SK-MEL-5 (cell line): ENCODE measurements at regions not wholly inside any gene's neighbourhood (a gene's known extent, or its start where the extent isn't known, plus 50 kb on each side); places are given as distances from the start of the nearest gene placed in this dataset.

Experiments
- DNase-seq: peaks from one replicate; pipeline ENCODE4 v3.0.0-alpha.2; 2016; ENCODE audit warnings: low read depth, low spot score
- in situ Hi-C: cut with HindIII; loops from 2 replicates; pipeline ENCODE4 v1.10.0; 2016; ENCODE audit warnings: low sequenced_read_pairs, high pct_unique_total_duplicates, low pct_unique_long_range_greater_than_20kb

DNA sequence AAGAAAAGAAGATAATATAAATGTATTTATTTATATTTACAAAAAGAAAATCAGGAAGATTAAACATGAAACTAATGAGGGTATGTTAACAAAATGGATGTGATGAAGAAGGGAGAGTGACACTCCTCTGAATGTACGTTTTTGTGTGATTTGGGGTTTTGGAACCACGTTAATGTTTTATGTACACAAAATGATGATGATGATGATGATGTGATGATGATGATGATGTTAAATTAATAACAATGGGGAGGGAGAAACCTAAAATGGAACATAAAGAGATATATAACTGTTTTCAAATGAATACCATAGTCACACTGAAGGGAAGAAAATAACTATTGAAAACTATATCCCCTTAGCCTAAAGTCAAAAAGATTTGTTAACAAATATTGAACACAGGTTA is 143.1 kb downstream of the RCN1 start:
- in situ Hi-C loops: no loop called here
- no peak for DNase-seq

DNA sequence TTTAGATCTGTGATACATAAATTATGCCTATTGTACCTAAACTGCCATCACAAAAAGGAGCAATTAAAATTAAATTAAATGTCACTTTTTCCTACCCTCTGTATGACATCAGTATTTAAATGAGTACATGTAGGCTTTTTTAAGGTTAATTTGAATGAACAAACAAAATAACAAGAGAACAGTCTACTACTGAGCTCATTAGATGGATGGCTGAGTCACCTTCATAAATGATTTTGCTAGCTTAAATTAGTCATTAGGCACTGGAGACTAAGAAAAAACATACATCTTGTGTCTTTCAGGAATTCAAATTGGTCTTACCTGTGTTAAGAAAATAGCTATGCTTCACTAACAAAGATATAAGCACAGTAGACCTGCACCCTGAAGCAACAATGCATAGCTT is 153.6 kb downstream of the RCN1 start:
- in situ Hi-C loops: no loop called here
- no peak for DNase-seq

DNA sequence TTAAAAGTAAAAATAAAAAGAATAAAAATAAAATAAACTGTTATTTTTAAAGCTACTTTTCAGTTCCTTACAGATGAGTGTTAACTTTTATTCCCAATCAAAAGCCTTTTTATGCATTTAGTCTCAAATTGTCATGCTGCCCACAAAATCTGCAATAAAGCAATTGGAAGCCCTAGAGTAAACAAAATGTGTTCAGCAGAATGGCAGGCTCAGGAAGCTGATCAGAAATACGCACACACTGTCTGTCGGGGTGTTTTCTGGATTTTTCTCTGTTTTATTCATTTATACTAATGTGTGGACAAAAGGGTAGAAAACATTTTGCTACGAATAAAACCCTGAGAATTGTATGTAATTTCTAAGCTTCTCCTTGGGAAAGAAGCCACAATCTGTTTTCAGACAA is 162.8 kb downstream of the RCN1 start:
- in situ Hi-C loops: no loop called here
- DNase-seq: no peak

DNA sequence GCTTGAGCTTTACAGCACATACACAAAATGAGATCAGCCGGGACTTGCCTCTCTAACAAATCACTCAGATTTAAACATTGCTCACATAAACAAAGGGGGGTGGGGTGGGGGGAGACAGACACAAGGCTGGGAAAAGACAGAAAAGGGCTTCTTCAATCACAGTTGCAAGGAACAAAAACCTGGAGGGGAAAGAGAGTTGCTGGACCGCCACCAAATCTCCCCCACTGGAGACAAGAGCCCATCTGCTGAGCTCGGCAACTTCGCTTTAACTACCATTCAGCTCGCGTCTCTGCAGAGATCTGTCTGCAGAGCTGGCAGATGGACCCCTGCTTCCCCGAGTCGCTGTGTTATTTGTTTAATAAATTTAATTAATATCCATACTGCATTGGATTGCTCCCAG is 165.0 kb downstream of the RCN1 start:
- in situ Hi-C loops: no loop called here
- no peak for DNase-seq

DNA sequence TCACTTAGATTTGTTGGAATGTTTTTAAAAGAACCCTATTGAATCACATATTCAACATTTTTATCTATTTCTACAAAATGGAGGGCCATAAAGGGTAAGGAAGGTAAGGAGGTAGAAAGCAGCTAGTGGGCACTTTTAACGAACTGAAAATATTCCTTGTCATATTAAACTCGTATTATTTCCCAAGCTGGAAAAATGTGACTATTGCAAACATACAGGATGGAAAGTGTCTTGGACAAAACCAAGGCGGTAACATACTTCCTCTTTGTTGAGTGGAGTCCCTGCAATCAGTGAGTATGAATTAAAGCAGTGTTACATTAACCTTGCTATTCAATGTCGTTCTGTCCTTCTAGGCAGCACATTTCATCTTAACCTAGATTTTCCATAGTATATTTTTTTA is 165.6 kb downstream of the RCN1 start:
- no peak for DNase-seq
- in situ Hi-C loops: no loop called here

DNA sequence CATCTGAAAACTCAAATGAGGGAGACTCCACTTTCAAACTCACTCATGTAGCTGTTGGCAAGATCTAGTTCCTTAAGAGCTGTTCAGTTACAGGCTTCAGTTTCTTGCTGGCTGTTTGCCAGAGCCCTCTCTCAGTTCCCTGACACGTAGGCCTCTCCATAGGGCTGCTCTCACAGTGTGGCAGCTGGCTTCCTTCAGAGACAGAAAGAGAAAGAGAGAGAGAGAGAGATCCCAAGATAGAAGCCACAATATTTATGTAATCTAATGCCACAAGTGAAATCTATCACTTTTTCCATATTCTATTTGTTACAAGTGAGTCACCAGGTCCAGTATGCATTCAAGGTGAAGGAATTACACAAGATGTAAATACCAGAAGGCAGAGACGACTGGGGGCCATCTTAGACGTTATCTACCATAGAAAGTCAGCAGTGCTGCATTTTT is 168.8 kb downstream of the RCN1 start:
- no peak for DNase-seq
- in situ Hi-C loops: no loop called here

DNA sequence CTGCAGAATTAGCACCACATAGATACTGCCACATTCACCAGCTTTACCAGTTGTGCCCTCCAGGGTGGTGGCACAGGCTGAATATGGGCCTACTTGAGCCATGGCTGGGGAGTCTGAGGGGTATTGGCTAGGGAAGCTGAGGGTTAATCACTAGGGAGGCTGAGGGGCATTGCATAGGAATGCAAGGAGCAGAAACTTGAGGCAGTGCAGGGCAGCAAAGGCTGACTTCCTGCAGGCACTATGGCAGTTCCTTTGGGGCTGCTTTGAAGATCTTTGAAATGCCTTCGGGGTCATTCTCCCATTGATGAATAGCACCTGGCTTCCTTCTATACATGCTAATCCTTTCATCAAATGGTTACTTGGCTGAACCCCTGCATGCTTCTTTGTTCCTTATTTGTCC is 171.5 kb downstream of the RCN1 start:
- no peak for DNase-seq
- in situ Hi-C loops: no loop called here

DNA sequence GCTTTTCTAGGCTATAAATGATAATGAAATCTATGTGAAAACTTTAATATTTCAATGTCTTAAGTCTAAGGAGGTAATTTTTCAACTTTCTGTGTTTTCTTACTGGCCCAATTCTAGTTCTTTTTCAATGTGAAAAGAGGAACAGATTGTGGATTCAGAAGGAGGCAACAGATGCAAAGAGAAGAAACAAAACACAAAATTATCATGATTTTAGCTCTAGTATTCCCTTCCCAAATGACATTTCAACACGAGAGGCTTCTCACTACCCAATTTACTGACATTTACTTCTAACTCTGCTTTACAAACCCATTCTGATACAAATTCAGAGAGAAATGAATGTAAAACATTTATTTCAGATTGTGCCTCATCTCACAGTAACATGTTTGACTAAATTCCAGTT is 169.4 kb downstream of the WT1 start:
- no peak for DNase-seq
- in situ Hi-C loops: no loop called here

DNA sequence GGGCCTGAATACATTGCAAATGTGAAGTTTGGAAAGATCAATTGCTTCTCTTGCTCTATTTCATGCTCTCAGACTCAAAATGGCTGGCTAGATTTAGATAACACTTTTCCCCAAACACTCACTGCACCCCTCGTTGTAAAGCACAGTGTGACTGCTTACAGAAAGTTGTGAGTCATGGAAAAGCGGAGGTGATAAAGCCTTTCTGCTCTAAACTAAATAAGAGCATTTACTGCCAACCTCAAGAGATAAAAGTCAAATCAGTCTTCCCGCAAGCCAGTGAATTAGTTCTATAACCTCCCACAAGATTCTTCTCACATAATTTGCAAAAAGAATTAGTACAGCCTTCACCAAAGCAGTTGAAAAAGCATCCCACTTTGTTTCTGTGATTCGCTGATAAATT is 168.7 kb downstream of the WT1 start:
- no peak for DNase-seq
- in situ Hi-C loops: no loop called here

DNA sequence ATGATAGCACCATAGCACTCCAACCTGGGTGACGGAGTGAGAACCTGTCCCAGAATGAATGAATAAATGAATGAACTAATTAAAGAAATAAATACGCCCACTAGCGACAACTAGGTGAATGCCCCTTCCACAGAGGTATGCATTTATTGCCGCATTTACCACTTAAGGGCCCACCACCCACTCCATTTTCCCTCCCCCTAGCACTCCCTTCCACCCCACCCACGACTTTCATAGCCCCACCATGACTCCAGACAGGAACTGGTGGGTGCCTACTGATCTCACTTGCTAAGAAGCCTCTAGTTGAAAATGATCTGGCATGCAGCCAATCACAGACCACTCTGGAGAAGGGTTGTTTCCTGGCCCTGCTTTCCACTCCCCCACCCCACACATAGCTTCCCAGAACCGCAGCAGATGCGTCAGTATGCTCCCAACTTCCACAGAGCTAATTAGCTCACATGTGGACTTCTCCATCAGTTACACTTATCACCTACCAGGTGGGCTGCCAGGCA is 167.6 kb downstream of the WT1 start:
- in situ Hi-C loops: no loop called here
- no peak for DNase-seq

DNA sequence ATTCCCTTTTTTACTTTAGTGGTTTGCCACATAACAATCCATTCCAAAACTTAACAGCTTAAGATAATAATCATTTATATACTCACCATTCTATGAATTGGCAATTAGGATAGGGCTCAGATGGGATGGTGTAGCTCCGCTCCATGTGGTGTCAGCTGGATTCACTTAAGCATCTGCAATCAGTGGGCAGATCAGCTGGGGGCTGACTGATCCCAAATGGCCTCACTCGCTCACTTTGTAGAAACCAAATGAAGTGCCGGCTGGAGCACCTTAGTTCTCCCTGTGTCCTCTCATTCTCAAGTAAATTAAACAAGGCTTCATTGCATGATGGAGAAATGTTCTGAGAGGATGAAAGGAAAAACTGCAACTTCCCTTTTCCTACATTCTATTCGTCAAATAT is 161.4 kb downstream of the WT1 start:
- DNase-seq: no peak
- in situ Hi-C loops: no loop called here

DNA sequence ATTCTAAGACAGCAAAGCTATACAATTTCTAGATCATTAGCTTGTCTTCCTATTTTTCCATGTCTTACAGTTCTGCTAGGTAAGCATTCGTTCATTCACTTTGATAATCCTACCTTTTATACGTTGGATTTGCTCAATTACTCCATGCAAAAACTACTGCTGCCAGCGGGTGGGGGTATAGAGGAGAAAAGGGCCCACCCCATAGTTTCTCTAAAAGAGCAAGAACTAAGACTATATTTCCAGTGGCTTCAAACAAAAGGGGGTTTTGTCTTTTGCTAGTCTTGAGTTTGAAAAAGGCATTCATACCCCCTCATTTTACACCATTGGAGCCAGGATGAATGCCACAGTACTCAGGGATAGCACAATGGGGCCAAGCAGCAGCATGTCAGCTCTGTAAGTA is 155.7 kb downstream of the WT1 start:
- peak; percentile 78 for DNase-seq
- in situ Hi-C loops: no loop called here

DNA sequence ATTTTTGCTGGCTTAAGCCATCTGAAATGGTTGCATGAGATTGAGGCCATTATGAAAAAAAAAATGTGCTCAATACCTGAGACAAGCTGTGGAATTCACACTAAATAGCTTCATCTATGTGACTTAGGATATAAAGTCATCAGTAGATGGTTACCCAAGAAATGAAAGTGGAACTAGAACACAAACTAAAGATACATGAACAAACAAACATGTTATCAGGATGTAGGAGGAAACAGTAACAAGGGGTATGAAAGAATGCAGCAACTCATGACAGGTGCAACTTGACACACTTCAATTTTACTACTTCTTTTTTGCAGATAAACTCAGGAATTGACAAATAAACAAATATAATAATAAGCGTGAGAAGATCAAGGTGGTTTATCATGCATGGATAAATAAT is 155.0 kb downstream of the WT1 start:
- DNase-seq: no peak
- in situ Hi-C loops: no loop called here

DNA sequence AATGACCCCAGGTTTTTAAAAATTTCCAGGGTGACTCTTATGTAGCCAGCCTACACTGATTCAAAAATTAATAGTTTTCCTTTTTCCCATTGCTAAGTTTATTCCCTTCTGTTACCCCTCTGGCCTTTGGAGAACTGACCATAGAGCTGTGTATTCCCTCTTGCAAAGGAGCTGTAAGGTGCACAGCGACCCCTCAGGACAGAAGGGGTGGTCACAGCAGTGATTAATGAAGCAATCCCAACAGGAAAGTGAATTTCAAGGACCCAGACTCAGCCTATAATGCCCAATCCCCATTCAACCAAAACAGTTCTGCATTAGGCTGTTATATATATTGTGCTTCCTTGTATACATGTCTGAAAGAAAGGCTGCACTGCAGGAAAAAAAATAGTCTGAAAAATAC is 147.1 kb downstream of the WT1 start:
- in situ Hi-C loops: no loop called here
- peak; percentile 7 for DNase-seq

DNA sequence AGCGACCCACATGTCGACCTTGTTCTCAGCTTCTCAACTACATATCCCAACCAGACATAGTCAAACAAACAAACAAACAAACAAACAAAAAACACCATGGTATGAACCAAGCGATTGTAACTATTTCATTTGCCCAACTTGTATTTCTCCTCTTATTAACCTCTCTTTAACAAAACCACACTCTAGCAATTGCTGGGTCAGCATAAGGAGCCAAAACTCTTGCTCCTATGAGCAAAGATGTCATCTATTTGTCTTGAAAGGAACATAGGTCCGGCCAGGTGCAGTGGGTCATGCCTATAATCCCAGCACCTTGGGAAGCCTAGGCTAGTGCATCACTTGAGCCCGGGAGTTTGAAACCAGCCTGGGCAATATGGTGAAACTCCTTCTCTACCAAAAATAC is 145.6 kb downstream of the WT1 start:
- no peak for DNase-seq
- in situ Hi-C loops: no loop called here

DNA sequence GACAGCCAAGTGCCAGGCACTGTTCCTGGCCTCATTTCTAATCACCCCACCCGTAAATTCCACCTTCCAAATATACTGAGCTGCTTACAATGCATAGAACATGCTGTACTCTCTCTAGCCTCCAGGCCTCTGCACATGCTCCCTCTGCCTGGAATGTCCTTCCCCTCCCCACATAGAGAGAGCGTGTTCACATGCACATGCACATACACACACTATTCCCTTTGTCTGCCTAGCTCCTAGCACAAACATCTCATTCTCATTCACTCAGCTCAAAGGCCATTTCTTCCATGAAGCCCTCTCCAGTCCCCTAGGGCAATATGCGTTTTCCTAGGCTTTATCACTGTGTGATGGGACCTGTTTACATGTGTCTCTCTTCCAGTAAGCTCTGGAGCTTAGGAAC is 144.6 kb downstream of the WT1 start:
- DNase-seq: peak; percentile 99
- in situ Hi-C loops: no loop called here

DNA sequence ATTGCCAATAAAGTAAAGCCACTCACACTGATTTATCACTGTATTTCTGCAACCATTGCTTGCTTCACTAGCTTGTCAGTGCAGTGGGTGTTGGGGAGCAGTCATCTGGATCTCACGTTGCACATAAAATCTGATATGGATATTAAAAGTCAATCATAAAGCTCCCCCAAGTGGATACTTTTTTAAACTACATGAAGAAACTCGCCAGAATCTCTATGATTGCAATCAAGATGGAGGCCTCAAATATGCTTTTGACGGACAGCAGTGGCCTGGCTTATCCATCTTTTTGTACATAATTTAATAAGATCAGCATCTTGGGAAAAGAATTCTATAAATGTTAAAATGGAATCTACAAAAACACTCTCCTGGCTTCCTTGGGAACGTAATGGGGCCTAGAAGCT is 137.7 kb downstream of the WT1 start:
- peak; percentile 77 for DNase-seq
- in situ Hi-C loops: no loop called here

DNA sequence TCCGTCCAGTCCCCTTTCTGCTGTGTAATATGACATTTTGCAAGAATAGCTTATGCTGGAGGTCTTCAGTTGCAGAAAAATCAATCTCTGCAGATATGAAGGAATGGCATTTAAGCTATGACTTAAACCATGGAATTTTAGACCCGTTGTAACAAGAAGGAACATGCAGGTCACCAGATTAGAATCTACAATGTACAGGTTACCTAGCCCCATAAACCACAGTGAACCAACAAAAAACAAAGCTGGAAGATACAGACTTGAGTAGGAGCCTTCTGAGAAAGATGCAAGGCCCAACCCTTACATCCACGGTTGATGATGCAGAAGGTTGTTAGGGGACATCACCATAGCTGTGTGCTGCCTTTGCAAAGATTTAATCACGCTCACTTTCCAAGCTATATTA is 132.5 kb downstream of the WT1 start:
- DNase-seq: no peak
- in situ Hi-C loops: no loop called here

DNA sequence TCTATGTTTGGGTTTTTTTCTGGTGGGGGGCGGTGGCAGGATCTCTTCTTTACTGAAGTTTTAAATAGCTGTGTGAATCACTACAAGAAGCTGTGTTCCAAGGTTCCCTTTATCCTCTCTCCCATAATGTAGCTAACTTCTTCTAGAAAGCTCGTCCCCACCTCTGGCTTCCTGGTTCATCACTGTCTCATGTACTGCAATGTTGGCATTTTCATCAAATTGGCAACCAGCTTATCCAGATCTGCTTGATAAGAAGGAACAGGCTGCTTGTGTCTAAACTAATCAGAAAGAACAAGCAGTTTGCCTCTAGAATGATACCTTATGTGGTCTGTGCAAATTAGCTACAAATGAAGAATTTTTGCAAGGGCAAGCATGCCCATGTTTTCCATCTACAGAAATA is 130.8 kb downstream of the WT1 start:
- no peak for DNase-seq
- in situ Hi-C loops: no loop called here

DNA sequence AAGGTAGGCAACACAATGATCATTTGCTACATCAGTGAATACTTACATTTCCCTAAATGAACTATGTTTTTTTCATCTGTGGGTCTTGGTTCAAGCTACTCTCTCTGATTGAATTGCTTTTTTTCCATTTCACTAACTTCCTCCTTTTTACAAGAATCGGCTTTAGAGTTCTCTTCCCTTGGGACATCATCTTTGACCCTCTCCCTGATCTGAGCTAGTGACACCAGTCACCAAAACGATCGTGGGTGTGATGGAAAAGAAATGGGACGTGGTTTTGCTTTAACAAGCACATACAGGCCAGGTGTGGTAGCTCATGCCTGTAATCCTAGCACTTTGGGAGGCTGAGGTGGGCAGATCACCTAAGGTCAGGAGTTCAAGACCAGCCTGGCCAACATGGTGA is 129.9 kb downstream of the WT1 start:
- in situ Hi-C loops: no loop called here

More for the DNA sequence above, 129.9 kb downstream of the WT1 start:
- no peak for DNase-seq
